ENCODE measurements at regions not wholly inside any gene's neighbourhood (a gene's known extent, or its start where the extent isn't known, plus 50 kb on each side); places are given as distances from the start of the nearest gene placed in this dataset.

DNA sequence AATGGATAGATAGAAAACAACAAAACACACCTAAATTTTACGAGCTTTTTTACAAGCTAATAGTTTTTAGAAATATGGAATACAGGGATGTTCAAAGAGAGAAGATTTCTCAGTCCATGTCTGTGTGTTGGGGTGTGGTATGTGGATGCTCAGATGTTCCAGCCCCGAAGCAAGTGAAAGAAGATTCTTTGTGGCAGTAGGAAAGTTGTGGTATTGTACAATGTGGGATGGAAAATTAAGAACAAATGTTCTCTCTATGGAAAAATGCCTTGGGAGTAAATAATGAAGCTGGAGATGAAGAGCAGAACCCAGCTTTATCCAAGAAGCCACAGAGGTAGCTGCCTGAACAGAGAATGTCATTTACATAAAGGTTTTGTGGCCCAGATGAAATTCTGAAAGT lies 150.3 kb upstream of the PRKD1 start:
- DNase-seq, result no peak

DNA sequence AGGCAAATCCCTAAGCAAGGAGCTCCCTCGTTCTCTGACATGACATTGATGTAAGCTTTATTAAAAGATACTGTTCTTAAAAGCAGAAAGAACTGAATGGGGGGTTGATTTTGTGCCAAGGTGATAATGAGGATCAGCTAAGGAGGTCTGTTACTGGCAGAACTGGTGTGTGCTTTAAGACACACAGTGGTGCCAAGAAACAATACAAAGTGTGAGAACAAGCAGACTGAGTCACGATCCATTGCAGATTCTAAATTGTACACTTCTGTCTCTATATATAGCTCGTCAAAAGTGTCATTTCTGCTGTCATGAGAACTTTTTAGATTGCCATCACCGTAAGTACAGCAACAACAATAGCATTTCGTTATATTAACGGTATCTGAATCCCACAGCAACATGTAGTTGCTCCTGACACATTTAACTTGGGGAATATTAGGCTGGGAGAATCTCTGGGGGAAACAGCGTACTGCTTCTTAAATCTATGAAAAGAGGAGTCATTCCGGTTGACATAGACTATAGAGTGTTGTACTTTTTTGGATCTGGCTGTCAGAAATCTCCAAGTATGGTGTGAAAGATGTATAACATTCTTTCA lies 151.3 kb upstream of the PRKD1 start:
- no peak for DNase-seq

DNA sequence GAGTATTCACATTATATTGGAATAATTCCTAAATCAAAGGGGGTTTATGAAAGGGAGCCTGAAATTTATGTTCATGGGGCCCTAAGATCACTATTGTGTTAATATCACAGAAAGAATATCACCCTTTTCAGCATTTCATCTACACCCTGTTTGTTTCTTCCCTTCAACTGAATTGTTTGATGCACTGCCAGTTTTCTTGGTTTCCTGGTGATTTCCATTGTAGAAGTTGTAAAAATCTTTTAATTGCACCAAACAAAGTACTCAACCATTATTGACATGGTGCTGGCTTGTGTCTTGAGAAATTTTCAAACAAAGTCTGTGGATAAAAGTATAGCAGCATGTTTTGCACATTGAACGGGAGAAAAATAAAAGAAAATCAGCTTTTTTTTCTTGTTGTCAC lies 154.8 kb upstream of the PRKD1 start:
- DNase-seq, result no peak

DNA sequence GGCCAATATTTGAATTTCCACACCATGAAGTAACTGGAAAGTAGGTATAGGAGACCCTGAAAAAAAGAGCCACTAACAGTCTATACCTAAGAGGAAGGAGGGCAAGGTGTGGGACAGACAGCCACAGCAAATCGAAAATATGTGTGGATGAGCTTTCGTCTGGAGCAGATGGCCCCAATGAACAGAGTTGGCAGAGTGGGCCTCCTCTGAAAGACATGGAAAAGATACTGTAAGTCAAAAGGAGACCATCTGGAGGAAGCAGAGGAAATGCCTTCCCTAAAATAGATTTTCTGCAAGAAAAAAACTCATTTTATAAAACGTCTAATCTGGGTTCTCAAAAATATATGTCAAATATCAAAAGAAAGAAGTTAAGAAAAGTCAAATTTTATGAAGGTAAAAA lies 157.2 kb upstream of the PRKD1 start:
- DNase-seq, result no peak

DNA sequence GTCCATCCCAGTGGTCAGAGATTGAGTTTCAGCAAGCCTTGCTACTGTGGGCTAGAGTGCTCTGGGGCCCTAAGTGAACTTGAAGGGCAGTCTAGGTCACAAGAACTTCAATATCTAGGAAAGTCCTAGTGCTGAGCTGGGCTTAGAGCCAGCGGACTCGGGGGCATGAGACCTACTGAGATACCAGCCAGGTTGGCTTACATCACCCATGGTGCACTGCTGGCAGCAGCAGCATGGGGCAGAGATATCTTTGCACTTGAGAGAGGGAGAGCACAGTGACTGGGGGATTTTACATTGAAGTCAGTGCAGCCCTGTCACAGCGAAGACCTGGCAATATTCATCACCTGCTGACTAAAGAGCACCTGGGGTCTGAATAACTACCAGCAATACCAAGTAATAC lies 158.3 kb upstream of the PRKD1 start:
- DNase-seq, result no peak

DNA sequence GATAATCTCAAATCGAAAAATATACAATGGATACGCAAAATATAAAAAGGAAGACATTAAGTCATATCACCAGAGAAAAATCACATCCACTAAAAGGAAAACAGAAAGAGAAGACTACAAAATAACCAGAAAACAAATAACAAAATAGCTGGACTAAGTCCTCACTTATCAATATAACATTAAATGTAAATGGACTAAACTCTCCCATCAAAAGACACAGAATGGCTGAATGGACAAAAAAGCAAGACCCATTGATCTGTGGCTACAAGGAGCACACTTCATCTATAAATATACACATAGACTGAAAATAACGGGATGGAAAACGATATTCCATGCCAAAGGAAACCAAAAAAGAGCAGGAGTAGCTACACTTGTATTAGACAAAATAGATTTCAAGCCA lies 161.0 kb upstream of the PRKD1 start:
- no peak for DNase-seq

DNA sequence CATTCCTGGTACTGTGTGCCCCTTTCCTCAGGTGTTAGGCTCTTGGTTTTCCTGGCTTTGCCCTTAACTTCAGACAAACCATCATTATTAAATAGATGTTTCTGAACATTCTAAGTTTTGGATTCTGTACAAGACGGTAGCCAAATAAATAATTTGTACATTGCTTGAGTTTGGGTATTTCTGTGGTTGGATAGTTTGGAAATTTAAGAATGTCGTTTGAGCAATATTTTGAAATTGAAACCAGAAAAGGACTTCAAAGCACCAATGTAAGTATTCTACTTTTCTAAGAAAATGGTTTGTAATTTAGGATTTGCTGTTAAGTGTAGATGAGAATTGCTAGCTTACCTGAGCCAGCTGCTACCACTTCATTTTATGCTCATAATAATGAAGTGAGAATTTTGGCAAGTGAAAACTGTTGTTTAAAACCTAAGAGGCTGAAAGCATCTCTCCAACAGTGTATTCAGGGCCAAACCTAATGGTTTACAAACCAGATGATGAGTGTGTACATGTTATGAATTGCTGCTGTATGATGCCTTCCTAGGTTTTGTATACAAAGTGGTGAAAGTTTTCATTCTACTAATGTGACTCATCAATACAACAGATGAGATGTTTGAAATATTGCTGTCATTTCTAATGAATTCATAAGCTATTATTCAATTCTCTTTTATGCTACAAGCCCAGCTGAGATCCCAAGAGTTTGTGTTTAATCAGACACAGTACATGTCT lies 181.5 kb upstream of the PRKD1 start:
- DNase-seq, result no peak

DNA sequence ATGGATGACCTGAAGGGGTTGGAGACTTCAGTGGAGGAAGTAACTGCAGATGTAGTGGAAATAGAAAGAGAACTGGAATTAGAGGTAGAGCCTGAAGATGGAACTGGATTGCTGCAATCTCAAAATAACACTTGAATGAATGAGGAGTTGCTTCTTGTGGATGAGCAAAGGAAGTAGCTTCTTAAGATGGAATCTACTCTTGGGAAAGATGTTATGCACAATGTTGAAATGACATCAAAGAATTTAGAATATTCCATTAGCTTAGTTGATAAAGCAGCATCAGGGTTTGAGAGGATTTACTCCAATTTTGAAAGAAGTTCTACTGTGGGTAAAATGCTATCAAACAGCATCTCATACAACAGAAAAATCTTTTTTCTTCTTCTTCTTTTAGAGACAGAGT lies 186.4 kb upstream of the PRKD1 start:
- no peak for DNase-seq

DNA sequence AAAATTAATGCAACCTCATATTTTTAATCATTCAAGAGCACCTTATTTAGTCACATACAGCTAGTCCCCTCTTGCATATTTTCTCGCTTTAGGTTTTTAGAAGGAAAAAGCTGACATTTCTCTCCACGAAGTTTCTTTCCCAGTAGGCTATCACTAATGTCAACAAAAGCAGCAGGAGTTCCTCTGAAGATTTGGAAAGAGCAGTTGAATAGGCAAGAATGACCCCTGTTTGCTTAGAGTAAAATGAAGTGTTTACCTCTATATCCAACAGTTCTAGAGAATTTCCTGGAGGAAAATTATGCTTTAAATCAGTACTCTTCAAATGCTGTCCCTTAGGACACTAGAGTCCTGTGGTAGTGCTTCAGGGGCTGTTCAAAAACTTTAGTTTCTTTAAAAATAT lies 188.1 kb upstream of the PRKD1 start:
- no peak for DNase-seq

DNA sequence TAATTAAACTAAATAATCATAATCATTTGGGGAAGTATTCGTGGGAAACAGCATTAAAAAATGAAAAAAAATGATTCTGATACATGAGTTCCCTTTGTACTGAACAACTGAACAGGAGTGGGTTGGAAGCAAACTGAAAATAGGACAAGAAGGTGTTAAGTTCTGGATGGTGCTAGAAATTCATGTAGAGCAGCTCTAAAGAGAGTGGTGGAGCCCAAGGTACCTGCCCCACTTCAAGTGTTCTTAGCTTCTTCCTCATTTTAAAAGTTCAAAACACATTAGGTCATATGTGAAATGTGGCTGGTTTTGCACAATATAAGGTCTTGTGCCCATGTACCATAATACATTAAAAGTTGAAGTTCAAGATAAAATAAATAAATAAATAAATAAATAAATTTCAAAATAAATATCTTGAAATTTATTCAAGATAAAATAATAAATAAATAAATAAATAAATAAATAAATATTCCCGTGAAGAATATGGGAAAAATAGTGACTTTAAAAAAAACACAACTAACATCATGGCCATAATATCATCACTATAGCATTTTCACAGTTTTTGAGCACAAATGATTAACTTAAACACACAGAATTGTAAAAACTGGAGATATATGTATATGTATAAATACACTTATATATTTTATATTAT lies 191.5 kb upstream of the PRKD1 start:
- no peak for DNase-seq

DNA sequence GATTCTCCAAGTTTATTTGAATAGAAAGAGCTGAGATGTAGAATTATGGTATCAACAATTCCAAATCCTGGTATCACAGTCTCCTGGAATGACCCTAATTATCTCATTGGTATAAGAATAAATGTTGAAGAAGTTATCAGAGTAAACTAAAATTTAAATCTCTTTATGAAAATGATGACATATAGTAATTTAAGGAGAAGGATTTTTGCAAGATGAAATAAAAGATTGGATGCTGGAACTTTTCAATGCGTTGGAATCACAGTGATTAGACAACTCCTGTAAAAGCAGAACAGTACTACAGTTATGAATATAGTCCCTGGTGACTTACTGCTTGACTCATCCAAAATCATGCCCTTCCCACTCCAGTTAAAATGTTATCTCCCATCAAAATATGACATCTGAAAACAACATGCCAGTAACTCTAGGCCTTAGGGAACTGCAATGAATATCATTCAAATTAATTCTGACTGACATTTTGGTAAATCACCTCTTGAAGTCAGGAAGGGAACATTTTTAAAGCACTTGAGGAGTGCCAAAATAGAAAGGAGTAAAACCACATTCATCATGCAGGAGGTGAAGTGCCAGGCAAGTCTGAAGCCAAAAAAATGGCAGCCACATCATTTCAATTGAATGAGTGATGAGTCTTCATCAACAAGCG lies 197.8 kb upstream of the PRKD1 start:
- DNase-seq, result no peak

DNA sequence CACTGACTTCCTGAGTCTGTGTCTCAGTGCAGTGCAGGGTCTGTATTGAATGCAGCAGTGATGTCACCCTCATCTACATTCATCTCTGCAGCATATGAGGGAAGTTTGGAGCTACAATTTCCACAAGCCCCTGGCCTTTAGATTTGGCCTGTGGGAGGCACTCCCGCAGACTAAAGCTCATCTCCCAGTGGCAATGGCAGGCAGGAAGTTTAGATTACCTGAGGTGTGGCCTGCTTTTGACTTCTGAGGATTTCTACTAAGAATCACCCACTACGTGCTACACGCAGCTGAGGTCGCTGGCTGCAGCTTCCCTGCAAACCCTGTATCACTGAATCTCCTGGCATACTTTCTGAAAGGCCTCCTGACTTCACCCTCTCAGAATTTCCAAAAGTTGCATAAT lies 202.2 kb upstream of the PRKD1 start:
- DNase-seq, result no peak

DNA sequence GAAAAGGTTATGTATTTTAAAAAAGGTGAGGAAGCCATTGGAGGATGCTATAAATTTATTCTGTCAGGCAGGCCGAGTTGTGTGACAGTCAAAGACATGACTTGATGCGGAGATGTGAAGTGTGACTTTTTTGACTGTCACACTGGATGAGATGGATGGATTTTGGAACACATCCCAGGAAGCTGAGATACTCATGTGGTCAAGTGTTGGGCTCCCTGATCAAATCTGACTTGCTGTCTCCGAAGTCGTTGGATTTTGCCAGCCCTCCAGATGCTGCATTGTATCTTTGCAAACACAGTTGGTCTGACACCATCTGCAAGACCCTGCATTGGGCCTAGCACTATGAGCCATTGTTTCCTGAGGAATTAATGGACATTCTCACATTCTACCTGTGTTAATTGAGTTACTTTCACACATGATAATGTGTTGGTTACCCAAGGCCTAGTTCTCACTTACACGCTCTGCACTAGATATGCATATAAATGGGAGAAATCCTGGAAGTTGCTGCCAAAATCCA lies 204.0 kb upstream of the PRKD1 start:
- DNase-seq, result no peak

DNA sequence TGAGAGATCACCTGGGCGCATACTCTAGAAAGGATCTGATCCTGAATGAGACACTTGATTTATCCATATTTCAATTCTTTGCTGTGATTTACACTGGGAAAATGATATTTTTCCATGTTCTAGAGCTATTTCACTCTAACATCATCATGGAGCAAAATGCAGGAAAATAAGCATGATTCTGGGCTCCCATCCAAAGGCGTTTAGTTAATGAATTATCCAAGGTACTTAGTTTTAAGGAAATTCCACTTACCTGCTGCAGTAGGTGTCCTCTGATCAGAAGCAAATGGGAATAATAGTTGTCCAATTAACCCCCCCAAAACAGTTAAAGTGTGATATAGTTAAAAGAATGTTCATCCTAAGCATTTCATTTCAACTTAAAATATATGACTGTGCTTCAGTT lies 204.5 kb upstream of the PRKD1 start:
- DNase-seq, result no peak

DNA sequence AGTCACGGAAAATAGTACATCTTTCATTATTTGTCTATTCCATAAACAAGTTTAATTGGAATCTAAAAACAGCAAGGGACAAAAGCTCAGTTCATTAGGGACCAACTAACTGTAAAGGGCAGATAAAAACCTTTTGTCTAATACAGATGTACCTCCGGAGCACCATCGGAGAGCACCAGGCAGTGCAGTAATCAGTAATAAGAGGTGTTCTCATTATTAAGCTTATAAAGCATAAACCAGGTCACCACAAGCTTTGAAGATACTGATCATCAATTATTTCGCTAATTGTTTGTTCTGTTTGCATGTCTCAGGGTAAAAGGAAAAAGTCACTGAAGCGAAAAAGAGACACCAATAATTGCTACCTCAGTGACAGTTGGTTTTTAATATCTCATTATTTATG lies 207.3 kb upstream of the PRKD1 start:
- no peak for DNase-seq

DNA sequence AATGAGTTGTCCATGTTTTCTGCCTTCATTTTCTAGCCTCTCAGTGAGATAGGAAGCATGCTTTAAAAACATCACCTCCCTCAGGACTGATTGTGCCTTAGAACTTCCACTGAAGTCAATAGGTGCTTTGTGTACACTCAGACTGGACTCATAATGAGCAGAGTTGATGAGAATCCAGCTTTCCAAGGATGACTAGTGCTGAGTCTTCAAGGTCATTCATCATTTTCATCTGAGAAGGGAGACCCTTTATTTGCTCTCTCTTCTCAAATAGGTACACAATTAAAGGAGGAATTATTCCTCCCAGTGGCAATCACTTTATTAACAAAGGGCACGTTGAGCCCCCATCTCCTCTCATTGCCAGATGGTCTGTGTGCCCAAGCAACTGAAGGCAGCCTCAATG lies 210.9 kb upstream of the PRKD1 start:
- no peak for DNase-seq

DNA sequence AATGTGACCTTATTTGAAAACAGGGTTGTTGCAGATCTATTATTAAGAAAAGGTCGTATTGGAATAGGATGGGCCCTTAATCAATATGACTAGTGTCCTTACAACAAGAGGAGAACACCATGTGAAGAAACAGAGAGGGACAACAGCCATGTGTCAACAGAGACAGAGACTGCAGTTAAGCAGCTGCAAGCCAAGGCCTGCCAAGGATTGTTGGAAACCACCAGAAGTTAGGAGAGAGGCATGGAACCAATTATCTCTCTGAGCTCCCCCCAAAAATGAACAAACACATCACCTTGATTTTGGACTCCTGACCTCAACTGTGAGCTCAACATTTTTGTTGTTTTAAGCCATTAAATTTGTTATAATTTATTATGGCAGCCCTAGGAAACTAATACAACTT lies 214.6 kb upstream of the PRKD1 start:
- no peak for DNase-seq

DNA sequence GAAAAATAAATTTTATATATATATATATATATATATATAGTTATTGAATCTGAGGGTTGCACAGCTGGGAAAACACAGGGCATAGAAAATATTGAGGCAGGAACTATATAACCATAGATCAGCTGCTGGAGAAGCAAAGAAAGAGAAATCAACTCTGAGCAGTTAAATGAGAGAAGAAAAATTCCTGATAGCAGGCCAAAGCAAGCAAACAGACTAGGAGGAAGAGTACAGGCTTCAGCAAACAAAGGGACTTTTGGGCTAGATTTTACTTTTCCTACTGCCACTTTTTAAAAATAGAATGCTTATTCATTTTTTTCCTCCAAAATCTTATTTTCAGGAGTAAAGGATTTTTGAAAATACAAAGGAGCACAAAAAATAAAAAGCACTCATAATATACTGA lies 216.0 kb upstream of the PRKD1 start:
- no peak for DNase-seq

DNA sequence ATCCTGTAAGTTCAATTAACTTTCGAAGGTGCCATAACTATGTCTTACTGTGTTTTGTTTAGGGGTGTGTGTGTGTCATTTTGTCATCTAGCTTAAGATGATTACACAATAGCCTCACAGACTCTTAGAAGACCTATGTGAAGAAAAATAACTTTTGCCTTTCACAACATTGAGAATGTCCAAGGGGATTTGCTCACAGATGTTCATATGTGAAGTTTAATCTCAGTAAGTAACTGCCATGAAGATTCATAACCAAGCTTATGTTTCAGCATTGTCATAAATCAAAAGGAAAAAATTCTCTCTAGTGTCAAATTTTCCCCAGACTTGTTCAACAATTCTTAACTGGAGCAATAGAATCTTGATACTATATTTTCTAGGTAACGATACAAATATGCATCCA lies 226.1 kb upstream of the PRKD1 start:
- no peak for DNase-seq

DNA sequence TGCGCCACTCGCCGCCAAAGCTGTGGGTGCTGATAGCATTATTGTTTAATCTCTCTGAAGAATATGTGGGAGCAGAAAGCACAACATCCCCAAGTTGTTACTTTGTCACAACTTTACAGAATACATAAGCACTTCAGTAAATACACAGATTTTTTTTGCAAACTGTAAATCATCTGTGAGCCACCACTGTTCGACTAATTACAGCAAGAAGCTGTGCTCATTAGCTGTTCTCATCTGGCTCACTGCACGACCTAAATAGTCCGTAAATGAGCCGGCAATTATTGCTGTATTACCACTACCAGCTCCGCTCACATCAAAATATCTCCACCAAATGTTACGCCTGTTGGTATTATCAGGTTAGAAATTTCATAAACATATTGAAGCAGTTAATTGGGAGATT lies 228.9 kb upstream of the PRKD1 start:
- no peak for DNase-seq

DNA sequence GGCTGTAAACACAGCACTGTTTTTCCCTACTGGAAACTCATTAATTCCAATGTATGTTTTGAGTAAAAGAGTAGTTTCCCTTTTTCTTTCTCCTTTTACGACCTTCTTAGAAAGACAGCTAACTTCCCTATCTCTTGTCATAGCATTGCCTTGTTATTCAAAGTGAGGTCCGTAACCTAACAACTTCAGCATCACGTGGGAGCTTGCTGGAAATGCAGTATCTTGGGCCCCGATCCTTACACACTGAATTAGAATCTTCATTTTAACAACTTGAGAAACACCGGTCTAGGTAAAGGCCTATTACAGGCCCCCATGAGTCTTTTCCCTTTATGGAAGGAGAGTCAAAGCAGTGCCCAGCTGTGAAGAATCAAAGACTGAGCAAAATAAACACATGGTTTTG lies 230.7 kb upstream of the PRKD1 start:
- DNase-seq, result no peak

DNA sequence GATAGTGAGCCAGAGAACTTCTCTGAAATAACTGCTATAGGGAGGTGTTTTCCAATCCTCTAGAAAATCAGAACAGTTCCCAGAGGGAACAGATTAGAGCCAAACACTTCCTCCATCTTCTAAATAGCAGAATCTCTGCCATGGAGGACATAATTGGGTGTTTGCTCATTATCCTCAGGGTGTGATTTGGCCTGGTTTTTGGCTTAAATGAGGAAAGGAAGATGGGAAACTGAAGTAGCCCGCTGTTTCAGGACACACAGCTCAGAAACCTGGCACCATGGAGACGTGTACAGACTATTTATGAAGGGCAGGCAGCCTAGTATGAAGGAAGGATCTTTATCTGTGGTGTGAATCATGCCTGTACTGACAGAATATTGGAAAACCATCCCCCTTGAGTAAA lies 231.7 kb upstream of the PRKD1 start:
- DNase-seq, result no peak

DNA sequence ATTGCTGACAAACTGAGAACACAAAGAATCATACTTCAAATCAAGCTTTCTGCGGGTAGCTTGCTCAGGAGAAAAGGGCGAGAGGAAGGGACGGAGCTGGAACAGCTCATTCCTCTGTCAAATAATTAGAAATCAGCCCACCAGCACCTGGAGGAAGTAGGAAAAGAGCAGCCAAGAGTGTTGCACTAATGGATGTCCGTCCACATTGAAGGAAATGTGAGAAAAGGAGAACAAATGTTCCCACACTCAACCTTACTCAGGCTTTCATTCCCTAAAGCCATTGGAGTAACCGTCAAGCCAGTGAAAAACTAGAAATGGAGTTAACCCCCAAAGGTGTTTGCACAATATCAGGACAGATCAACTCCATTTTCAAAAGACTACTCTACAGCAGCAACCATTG lies 233.0 kb upstream of the PRKD1 start:
- no peak for DNase-seq

DNA sequence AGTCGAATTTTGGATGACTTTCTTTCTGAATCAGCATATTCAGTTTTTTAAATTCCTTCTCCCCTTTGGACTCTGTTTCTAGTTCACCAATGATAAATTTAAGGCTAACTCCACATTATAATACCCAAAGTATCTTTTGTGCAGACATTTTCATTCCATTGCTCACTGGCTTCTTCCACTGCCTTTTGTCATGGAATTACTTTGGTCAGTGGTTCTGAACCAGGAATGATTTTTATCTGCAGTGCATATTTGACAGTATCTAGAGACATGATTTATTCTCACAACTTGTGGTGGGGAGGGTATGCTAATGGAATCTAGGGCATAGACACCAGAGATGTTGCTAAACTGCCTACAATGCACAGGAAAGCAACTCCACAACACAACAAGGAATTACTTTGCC lies 234.4 kb upstream of the PRKD1 start:
- no peak for DNase-seq

Measured in stimulated activated CD4-positive, alpha-beta T cell treated with anti-CD3 and anti-CD28 coated beads, Interleukin-4, amount 100 ng/mL, for 24 hours (primary cell).